GM23338 (cell line): ENCODE measurements at regions not wholly inside any gene's neighbourhood (a gene's known extent, or its start where the extent isn't known, plus 50 kb on each side); places are given as distances from the start of the nearest gene placed in this dataset.

ENCODE experiments used
- ATAC-seq: fragments of 200-7000 bp; cut with Tn5 transposase; 3 replicates; pipeline ENCODE4 v1.9.1; 2020
- DNase-seq: peaks from one replicate; pipeline ENCODE4 v3.0.0-alpha.2; 2015; ENCODE audit warnings: low spot score
- H2AFZ ChIP-seq: fragments of 200-600 bp; sonication (generic); 2 replicates; pipeline ENCODE4 v1.8.0; 2016; ENCODE audit warnings: antibody characterized with exemption, mild to moderate bottlenecking, moderate library complexity
- H3F3A ChIP-seq: fragments of 200-600 bp; sonication (generic); replicated peaks from 2 replicates; pipeline ENCODE4 v1.8.0; 2017; ENCODE audit warnings: antibody characterized with exemption, mixed run types, low read depth
- H3K27ac ChIP-seq: fragments of 200-600 bp; sonication (generic); 2 replicates; pipeline ENCODE4 v1.6.1; 2016; ENCODE audit warnings: low read depth
- H3K27me3 ChIP-seq: fragments of 200-600 bp; sonication (generic); 2 replicates; pipeline ENCODE4 v1.8.0; 2016; ENCODE audit warnings: mild to moderate bottlenecking, mixed run types, moderate library complexity; ENCODE audit not compliant: insufficient read depth
- H3K36me3 ChIP-seq: fragments of 200-600 bp; sonication (generic); 2 replicates; pipeline ENCODE4 v1.8.0; 2016; ENCODE audit warnings: mild to moderate bottlenecking; ENCODE audit not compliant: insufficient read depth
- H3K4me1 ChIP-seq: fragments of 200-600 bp; sonication (generic); 2 replicates; pipeline ENCODE4 v1.8.0; 2016; ENCODE audit warnings: mild to moderate bottlenecking, moderate library complexity; ENCODE audit not compliant: insufficient read depth
- H3K4me2 ChIP-seq: fragments of 200-600 bp; sonication (generic); 2 replicates; pipeline ENCODE4 v1.7.1; 2017; ENCODE audit warnings: mixed run types
- H3K4me3 ChIP-seq: fragments of 200-600 bp; sonication (generic); 2 replicates; pipeline ENCODE4 v1.6.1; 2016; ENCODE audit warnings: mixed run types
- H3K79me2 ChIP-seq: fragments of 200-600 bp; sonication (generic); replicated peaks from 2 replicates; pipeline ENCODE4 v1.8.0; 2017; ENCODE audit warnings: mild to moderate bottlenecking; ENCODE audit not compliant: insufficient read depth
- H3K9me2 ChIP-seq: fragments of 200-600 bp; sonication (generic); 2 replicates; pipeline ENCODE4 v1.8.0; 2017; ENCODE audit not compliant: insufficient read depth
- H4K20me1 ChIP-seq: fragments of 200-600 bp; sonication (generic); replicated peaks from 2 replicates; pipeline ENCODE4 v1.8.0; 2017; ENCODE audit warnings: mild to moderate bottlenecking; ENCODE audit not compliant: insufficient read depth
- H3K27ac Mint-ChIP-seq: 2 replicates; pipeline ENCODE4 v1.8.0; 2020; ENCODE audit warnings: inconsistent platforms, mild to moderate bottlenecking, moderate library complexity, mixed read lengths
- H3K27me3 Mint-ChIP-seq: 3 replicates; pipeline ENCODE4 v1.8.0; 2022; ENCODE audit warnings: low read depth, mild to moderate bottlenecking, moderate library complexity, mixed read lengths, inconsistent platforms; ENCODE audit not compliant: insufficient read depth, poor library complexity
- H3K36me3 Mint-ChIP-seq: 3 replicates; pipeline ENCODE4 v1.8.0; 2021; ENCODE audit warnings: low read depth, mild to moderate bottlenecking, inconsistent platforms, moderate library complexity, mixed read lengths
- H3K4me1 Mint-ChIP-seq: 3 replicates; pipeline ENCODE4 v1.8.0; 2020; ENCODE audit warnings: mild to moderate bottlenecking, inconsistent platforms, mixed read lengths
- H3K4me3 Mint-ChIP-seq: 3 replicates; pipeline ENCODE4 v1.8.0; 2021; ENCODE audit warnings: moderate library complexity, mild to moderate bottlenecking, inconsistent platforms, mixed read lengths
- H3K9me3 Mint-ChIP-seq: 3 replicates; pipeline ENCODE4 v1.8.0; 2020; ENCODE audit warnings: moderate library complexity, mild to moderate bottlenecking, inconsistent platforms, mixed read lengths
- ETS1 ChIP-seq: IDR thresholded peaks from 2 replicates; pipeline ENCODE4 v1.6.1; 2016; ENCODE audit warnings: antibody characterized with exemption
- EZH2phosphoT487 ChIP-seq: fragments of 200-600 bp; sonication (generic); IDR thresholded peaks from one replicate; pipeline ENCODE4 v1.8.1; 2018; ENCODE audit warnings: antibody characterized with exemption; ENCODE audit not compliant: unreplicated experiment
- JUNB ChIP-seq: IDR thresholded peaks from one replicate; pipeline ENCODE4 v1.6.1; 2016; ENCODE audit warnings: antibody characterized with exemption; ENCODE audit not compliant: unreplicated experiment
- POLR2AphosphoS5 ChIP-seq: IDR thresholded peaks from 2 replicates; pipeline ENCODE4 v1.6.1; 2016; ENCODE audit warnings: antibody characterized with exemption, low read depth
- STAT1 ChIP-seq: IDR thresholded peaks from one replicate; pipeline ENCODE4 v1.6.1; 2016; ENCODE audit warnings: antibody characterized with exemption; ENCODE audit not compliant: unreplicated experiment
- ZNF114 ChIP-seq: fragments of 250-450 bp; sonication (Bioruptor Pico); IDR thresholded peaks from 2 replicates; pipeline ENCODE4 v1.5.0; 2020; ENCODE audit warnings: mild to moderate bottlenecking, moderate library complexity
- ZNF331 ChIP-seq: fragments of 250-450 bp; sonication (Bioruptor Pico); IDR thresholded peaks from 2 replicates; pipeline ENCODE4 v1.5.0; 2020; ENCODE audit warnings: low read depth, mild to moderate bottlenecking, moderate library complexity
- ZNF462 ChIP-seq: fragments of 250-450 bp; sonication (Bioruptor Pico); IDR thresholded peaks from 2 replicates; pipeline ENCODE4 v1.5.0; 2020; ENCODE audit warnings: mild to moderate bottlenecking, moderate library complexity
- TF ChIP-seq, protein P1 (sequence below), 2 experiments: fragments of 200-600 bp in 1 of 2; sonication (generic) in 1 of 2; conservative IDR thresholded peaks; 2 replicates each; pipeline versions ENCODE4 v1.5.1 to v1.6.1; 2016 to 2017; ENCODE audit warnings: antibody characterized with exemption in 2 of 2, low read depth in 2 of 2, mild to moderate bottlenecking in 2 of 2, moderate library complexity in 1 of 2

DNA sequence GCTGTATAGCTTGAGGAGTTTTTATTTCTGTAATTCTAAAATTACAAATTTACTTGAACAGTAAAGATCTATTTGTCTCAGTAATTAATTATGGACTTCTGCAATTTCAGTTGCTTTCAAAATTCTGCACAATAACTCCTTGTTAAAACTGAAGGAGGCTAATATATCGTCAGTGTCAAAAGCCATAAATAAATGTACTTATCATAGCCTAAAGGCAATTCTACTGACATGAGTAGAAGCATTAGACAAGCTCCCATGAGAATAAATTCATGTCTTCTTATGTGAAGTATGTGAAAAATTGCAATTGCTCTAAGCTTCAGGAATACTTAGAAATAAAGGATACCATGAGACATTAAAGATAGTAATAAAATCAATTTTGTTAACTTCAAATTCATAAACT is 381.2 kb upstream of the PCDH10 start (continued):
- TF ChIP-seq ZNF462 (no peak), ZNF331 (CRISPR knock-in tag) (no peak), JUNB (no peak), ZNF114 (CRISPR knock-in tag) (no peak), POLR2AphosphoS5 (no peak), EZH2phosphoT487 (no peak), ETS1 (no peak)

- Histone ChIP-seq H3F3A (no peaks in the 10 kb centered on the region), H3K9me2 (no peaks in the 10 kb centered on the region), H4K20me1 (no peaks in the 10 kb centered on the region), H3K4me2 (no peak overlapping the region), H3K4me3 (no peak overlapping the region), H3K27ac (no peak overlapping the region), H3K79me2 (no peaks in the 10 kb centered on the region), H2AFZ (no peak overlapping the region), H3K4me1 (no peaks in the 10 kb centered on the region), H3K27me3 (no peaks in the 10 kb centered on the region), H3K36me3 (no peaks in the 10 kb centered on the region)
- H3K27ac Mint-ChIP-seq = no peak overlapping the region
- no peaks in the 10 kb centered on the region for H3K9me3 Mint-ChIP-seq
- H3K4me1 Mint-ChIP-seq = no peaks in the 10 kb centered on the region
- no peak overlapping the region for H3K4me3 Mint-ChIP-seq
- H3K27me3 Mint-ChIP-seq = no peaks in the 10 kb centered on the region
- no peaks in the 10 kb centered on the region for H3K36me3 Mint-ChIP-seq
- ATAC-seq = no peak
- no peak for DNase-seq
- TF ChIP-seq ZNF114 (CRISPR knock-in tag) (no peak), STAT1 (no peak)
- TF ChIP-seq, protein P1, sequence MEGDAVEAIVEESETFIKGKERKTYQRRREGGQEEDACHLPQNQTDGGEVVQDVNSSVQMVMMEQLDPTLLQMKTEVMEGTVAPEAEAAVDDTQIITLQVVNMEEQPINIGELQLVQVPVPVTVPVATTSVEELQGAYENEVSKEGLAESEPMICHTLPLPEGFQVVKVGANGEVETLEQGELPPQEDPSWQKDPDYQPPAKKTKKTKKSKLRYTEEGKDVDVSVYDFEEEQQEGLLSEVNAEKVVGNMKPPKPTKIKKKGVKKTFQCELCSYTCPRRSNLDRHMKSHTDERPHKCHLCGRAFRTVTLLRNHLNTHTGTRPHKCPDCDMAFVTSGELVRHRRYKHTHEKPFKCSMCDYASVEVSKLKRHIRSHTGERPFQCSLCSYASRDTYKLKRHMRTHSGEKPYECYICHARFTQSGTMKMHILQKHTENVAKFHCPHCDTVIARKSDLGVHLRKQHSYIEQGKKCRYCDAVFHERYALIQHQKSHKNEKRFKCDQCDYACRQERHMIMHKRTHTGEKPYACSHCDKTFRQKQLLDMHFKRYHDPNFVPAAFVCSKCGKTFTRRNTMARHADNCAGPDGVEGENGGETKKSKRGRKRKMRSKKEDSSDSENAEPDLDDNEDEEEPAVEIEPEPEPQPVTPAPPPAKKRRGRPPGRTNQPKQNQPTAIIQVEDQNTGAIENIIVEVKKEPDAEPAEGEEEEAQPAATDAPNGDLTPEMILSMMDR (conservative IDR thresholded peaks at IDR 0.05; ENCODE audit: low read depth in 2 of 2) = no peak
Observed at GRCh38 chr4:132770776-132771175, 378.3 kb upstream of the PCDH10 start.
